ENCODE measurements at regions not wholly inside any gene's neighbourhood (a gene's known extent, or its start where the extent isn't known, plus 50 kb on each side); places are given as distances from the start of the nearest gene placed in this dataset.
"Not testable (repeated sequence)": the region's sequence is repeated elsewhere in the genome, so short reads cannot be mapped to it uniquely, and the experiment has no call there.

GRCh38 chr2:131827481-131828163 lies 299.9 kb downstream of the CCDC74A start:
- Mint-ChIP-seq H3K9me3 (peaks cover 9% of the 10 kb centered on the region), H3K27me3 (ENCODE audit: low read depth, poor library complexity) (peaks cover 2% of the 10 kb centered on the region), H3K4me1 (no peaks in the 10 kb centered on the region), H3K36me3 (ENCODE audit: low read depth) (no peaks in the 10 kb centered on the region), H3K4me3 (no peak overlapping the region), H3K27ac (no peak overlapping the region)
- TF ChIP-seq CTCF (IDR thresholded peaks at IDR 0.05), result no peak
- no peak for DNase-seq

DNA sequence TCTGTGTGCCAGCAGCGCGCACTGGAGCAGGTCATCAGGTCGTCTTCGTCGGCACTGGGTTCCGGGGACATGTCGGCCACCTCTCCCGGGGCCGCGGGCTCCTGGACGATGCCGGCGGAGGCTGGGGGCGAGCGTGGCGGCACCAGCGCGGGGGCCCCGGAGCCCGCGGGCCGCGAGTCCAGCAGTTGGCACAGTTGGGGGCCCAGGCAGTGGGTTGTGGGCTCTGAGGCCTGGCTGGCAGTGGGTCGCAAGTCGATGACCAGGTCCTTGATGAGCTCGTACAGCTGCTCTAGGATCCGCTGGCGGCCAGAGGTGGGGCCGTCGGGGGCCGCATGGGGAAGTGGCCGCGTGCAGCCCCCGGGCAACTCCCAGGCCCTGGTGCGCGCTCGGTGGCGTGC lies 300.5 kb downstream of the CCDC74A start:
- H3K36me3 Mint-ChIP-seq (ENCODE audit: low read depth), result no peaks in the 10 kb centered on the region

GRCh38 chr2:131828633-131829455 lies 301.2 kb downstream of the CCDC74A start:
- H3K4me3 Mint-ChIP-seq; H3K27me3 Mint-ChIP-seq (ENCODE audit: low read depth, poor library complexity); H3K36me3 Mint-ChIP-seq (ENCODE audit: low read depth); H3K27ac Mint-ChIP-seq; H3K9me3 Mint-ChIP-seq; H3K4me1 Mint-ChIP-seq; DNase-seq: not testable (repeated sequence)

More for the DNA sequence above, 300.5 kb downstream of the CCDC74A start:
- TF ChIP-seq CTCF (IDR thresholded peaks at IDR 0.05), result no peak
- no peak for DNase-seq
- H3K27ac Mint-ChIP-seq, result no peak overlapping the region
- peaks cover 2% of the 10 kb centered on the region for H3K27me3 Mint-ChIP-seq (ENCODE audit: low read depth, poor library complexity)
- no peak overlapping the region for H3K4me3 Mint-ChIP-seq
- no peaks in the 10 kb centered on the region for H3K4me1 Mint-ChIP-seq
- H3K9me3 Mint-ChIP-seq, result peaks cover 9% of the 10 kb centered on the region

- H3K27me3 Mint-ChIP-seq (ENCODE audit: low read depth, poor library complexity); H3K4me3 Mint-ChIP-seq; H3K27ac Mint-ChIP-seq; H3K36me3 Mint-ChIP-seq (ENCODE audit: low read depth); H3K4me1 Mint-ChIP-seq; DNase-seq; H3K9me3 Mint-ChIP-seq: not testable (repeated sequence)
Measured at GRCh38 chr2:131829456-131830241, 302.0 kb downstream of the CCDC74A start.

DNA sequence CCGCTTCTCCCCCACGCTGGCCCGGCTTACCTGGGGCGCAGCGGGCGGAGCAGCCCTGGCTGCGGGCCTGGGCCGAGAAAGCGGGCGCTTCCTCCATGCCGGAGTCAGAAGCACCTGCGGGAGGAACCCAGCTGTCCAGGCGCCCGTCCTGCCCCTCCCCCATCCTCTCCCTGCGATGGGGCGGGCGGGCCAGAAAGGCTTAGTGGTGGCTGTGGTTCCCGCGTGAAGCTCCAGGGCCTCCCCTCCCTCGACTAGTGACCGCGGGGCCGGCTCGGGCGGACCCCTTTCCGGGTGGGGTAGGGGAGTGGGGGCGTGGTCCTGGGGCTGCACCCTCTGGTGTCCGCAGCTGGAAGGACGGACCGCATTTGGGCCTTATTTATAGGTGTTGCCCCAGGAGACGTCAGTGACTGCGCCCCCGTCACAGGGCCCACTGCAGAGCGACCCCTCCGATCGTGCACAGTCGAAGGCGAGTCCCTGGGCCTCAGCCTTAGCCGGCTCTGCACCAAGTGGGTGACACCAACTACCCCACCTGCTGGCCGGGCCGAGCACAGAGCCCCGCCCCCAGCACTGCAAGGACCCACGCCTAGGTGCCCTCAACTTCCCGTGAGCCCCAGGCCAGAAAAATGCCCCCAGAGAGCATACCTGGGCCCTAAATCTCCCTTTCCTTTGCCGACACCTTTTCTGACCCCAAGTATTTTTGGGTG lies 302.7 kb downstream of the CCDC74A start:
- not testable (repeated sequence) for H3K4me1 Mint-ChIP-seq

DNA sequence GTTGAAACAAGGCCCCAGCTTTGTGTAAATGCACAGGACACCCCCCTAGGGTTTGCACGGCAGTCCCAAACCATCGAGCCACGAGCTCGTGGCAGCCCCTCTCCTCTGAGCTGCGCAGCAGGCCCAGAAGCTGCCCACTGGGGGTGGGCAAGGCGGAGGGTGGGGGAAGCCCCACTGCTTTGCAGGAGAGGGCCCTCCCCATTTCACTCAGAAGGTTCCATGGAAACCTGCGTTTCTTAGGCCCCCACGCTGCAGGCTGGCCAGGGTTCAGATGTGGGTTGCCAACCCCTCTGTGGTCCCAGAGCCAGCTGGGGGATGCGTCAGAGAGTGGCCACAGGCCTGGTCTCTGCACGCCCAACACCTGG lies 303.2 kb downstream of the CCDC74A start:
- H3K9me3 Mint-ChIP-seq; H3K4me3 Mint-ChIP-seq; H3K36me3 Mint-ChIP-seq (ENCODE audit: low read depth); H3K4me1 Mint-ChIP-seq; DNase-seq; H3K27ac Mint-ChIP-seq; H3K27me3 Mint-ChIP-seq (ENCODE audit: low read depth, poor library complexity): not testable (repeated sequence)

More for the DNA sequence above, 302.7 kb downstream of the CCDC74A start:
- DNase-seq; H3K27me3 Mint-ChIP-seq (ENCODE audit: low read depth, poor library complexity); H3K36me3 Mint-ChIP-seq (ENCODE audit: low read depth); H3K9me3 Mint-ChIP-seq; H3K4me3 Mint-ChIP-seq; H3K27ac Mint-ChIP-seq: not testable (repeated sequence)

DNA sequence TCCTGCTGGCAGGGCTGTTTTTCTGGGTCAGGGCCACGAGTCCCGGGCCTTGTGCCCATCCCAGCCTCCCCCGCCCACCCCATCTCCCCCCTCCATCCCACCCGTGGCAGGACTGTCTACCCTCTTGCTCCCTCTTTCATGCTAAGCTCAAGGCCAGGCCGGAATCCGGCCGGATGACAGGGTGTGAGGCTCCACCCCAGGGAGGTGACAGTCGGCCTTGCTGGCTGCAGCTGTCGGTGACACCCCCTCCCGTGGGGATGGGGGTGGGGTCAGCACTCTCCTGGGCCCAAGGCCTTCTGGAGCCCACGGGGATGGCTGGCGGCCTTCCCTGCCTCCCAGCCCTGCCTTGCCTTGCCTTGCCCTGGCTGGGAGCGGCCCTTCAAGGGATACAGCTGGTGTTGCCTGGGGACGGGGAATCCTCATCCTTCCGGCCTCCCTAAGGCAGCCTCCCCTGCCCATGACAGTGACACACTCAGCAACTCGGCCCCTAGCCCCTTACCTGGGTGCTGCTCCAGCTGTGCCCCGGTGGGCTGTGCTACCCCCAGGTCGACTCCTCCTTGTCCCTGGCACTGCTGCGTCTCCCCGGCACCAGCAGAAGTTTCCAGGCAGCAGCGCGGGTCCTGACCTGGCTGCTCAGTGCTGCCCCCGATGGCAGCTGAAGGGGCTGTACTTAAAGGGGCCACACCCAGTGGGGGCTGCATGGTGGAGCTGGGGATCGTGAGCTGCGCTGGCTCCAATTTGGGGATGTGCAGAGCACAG lies 303.9 kb downstream of the CCDC74A start:
- peak; percentile 26 for TF ChIP-seq CTCF (IDR thresholded peaks at IDR 0.05)
- not testable (repeated sequence) for H3K4me1 Mint-ChIP-seq; H3K27ac Mint-ChIP-seq; H3K9me3 Mint-ChIP-seq; H3K36me3 Mint-ChIP-seq (ENCODE audit: low read depth); H3K4me3 Mint-ChIP-seq; DNase-seq; H3K27me3 Mint-ChIP-seq (ENCODE audit: low read depth, poor library complexity)

- H3K9me3 Mint-ChIP-seq, result not testable (repeated sequence)
Measured at GRCh38 chr2:131832209-131832780, 304.6 kb downstream of the CCDC74A start.

GRCh38 chr2:131832917-131833316 lies 305.2 kb downstream of the CCDC74A start:
- H3K27me3 Mint-ChIP-seq (ENCODE audit: low read depth, poor library complexity); H3K9me3 Mint-ChIP-seq; H3K4me3 Mint-ChIP-seq; H3K4me1 Mint-ChIP-seq; DNase-seq; H3K27ac Mint-ChIP-seq; H3K36me3 Mint-ChIP-seq (ENCODE audit: low read depth): not testable (repeated sequence)

More at GRCh38 chr2:131832209-131832780, 304.6 kb downstream of the CCDC74A start:
- DNase-seq; H3K27ac Mint-ChIP-seq; H3K4me1 Mint-ChIP-seq; H3K36me3 Mint-ChIP-seq (ENCODE audit: low read depth); H3K4me3 Mint-ChIP-seq; H3K27me3 Mint-ChIP-seq (ENCODE audit: low read depth, poor library complexity): not testable (repeated sequence)
